Chondrocyte (in vitro differentiated cells): ENCODE measurements at regions not wholly inside any gene's neighbourhood (a gene's known extent, or its start where the extent isn't known, plus 50 kb on each side); places are given as distances from the start of the nearest gene placed in this dataset.

Experiments used
- DNase-seq: peaks from one replicate; pipeline ENCODE4 v3.0.0; 2021; ENCODE audit warnings: mixed read lengths, low spot score
- H3K27ac Mint-ChIP-seq: one replicate; pipeline ENCODE4 v1.8.0; 2021; ENCODE audit warnings: mild to moderate bottlenecking, moderate library complexity, mixed read lengths; ENCODE audit not compliant: unreplicated experiment
- H3K27me3 Mint-ChIP-seq: 2 replicates; pipeline ENCODE4 v1.8.0; 2021; ENCODE audit warnings: low read depth, mixed read lengths
- H3K36me3 Mint-ChIP-seq: 2 replicates; pipeline ENCODE4 v1.8.0; 2021; ENCODE audit warnings: low read depth, mixed read lengths
- H3K4me1 Mint-ChIP-seq: 2 replicates; pipeline ENCODE4 v1.8.0; 2021; ENCODE audit warnings: low read depth, mild to moderate bottlenecking, mixed read lengths
- H3K4me3 Mint-ChIP-seq: one replicate; pipeline ENCODE4 v1.8.0; 2021; ENCODE audit warnings: mild to moderate bottlenecking, moderate library complexity, mixed read lengths; ENCODE audit not compliant: unreplicated experiment
- H3K9me3 Mint-ChIP-seq: 2 replicates; pipeline ENCODE4 v1.8.0; 2021; ENCODE audit warnings: low read depth, mixed read lengths
- TF ChIP-seq, protein P1 (sequence below): fragments of 200-600 bp; sonication (generic); IDR thresholded peaks from 2 replicates; pipeline ENCODE4 v1.5.0; 2021; ENCODE audit warnings: antibody characterized with exemption, mild to moderate bottlenecking, moderate library complexity

DNA sequence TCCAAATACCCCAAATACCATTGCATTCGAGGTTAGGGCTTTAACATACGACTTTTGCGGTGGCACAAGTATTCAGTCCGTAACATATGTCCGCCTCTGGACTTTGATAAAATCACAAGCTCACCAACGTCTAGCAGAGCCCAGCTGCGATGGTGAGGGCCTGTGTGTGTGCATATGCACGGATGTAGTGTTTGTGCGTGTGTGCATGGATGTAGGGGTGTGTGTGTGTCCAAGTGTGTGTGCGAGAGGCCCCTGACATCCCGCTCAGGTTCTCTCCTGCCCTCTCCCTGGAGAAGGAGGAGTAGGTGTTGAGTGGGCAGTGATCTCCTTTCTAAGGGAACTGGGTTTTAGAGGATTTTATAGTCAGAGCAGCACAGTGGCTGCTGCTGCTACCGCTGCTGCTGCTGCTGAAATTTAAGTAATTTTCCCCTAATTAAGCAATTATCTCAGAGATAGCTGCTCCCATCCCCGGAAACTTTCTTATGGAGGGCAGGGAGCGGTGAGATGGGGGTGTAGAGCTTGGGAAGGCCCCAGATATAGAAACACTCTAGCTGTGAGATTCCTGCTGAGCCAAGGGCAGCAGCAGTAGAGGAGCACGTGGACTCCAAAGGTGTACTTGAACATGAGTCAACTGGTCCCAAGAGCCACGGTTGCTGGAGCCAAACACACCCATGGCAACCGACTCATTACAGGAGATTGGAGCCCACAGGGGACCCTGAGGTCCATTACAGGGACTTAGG lies 121.7 kb upstream of the SDK2 start:
- Mint-ChIP-seq H3K9me3 (no peaks in the 10 kb centered on the region), H3K27ac (no peak overlapping the region), H3K36me3 (peaks cover 2% of the 10 kb centered on the region), H3K4me3 (no peak overlapping the region), H3K4me1 (peaks cover 21% of the 10 kb centered on the region), H3K27me3 (peaks cover 23% of the 10 kb centered on the region)
- TF ChIP-seq, protein P1, sequence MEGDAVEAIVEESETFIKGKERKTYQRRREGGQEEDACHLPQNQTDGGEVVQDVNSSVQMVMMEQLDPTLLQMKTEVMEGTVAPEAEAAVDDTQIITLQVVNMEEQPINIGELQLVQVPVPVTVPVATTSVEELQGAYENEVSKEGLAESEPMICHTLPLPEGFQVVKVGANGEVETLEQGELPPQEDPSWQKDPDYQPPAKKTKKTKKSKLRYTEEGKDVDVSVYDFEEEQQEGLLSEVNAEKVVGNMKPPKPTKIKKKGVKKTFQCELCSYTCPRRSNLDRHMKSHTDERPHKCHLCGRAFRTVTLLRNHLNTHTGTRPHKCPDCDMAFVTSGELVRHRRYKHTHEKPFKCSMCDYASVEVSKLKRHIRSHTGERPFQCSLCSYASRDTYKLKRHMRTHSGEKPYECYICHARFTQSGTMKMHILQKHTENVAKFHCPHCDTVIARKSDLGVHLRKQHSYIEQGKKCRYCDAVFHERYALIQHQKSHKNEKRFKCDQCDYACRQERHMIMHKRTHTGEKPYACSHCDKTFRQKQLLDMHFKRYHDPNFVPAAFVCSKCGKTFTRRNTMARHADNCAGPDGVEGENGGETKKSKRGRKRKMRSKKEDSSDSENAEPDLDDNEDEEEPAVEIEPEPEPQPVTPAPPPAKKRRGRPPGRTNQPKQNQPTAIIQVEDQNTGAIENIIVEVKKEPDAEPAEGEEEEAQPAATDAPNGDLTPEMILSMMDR = no peak
- DNase-seq = no peak

DNA sequence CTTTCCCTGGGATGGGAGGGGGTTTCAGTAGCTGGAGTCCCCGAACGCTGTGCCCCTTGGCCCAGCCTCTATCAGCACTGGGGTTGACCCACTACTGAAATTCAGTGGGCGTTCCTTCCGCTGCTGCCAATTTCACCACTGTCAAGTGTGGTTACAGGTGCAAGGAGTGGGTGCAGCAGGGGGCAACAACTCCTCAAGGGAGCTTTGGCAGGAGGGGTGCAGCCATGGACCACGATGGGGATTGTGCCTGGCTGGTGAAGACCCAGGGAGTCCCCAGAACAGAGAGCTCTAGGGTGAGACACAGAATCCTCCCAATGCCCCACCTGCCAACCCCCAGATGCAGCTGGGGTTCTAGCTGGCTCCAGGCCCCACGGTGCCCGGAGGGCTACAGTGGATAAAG lies 123.5 kb upstream of the SDK2 start:
- Mint-ChIP-seq H3K27ac (no peak overlapping the region), H3K4me1 (peaks cover 33% of the 10 kb centered on the region), H3K27me3 (peaks cover 19% of the 10 kb centered on the region), H3K36me3 (no peaks in the 10 kb centered on the region), H3K4me3 (no peak overlapping the region), H3K9me3 (no peaks in the 10 kb centered on the region)
- TF ChIP-seq, protein P1 = no peak
- peak; percentile 50 for DNase-seq

DNA sequence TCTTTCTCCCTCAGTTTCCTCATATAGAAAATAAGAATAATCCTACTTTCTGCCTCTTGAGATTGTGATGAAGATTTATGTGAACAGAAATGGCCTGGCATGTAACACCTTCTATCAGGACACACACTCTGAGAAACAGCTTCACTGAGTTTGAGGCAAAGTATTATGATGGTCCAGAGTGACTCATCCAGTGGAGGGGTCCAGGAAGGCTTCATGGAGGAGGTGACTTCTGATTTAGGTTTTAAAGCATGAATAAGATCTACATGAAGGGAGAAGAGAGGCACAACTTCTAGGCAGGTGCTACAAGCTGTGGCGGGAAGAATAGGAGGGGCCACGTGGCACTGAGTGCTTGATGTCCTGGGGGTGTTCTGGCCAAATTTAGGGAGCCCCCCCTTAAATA lies 124.4 kb upstream of the SDK2 start:
- peaks cover 19% of the 10 kb centered on the region for H3K27me3 Mint-ChIP-seq
- DNase-seq = no peak
- TF ChIP-seq, protein P1 = no peak
- H3K36me3 Mint-ChIP-seq = no peaks in the 10 kb centered on the region
- peaks cover 43% of the 10 kb centered on the region for H3K4me1 Mint-ChIP-seq
- no peak overlapping the region for H3K27ac Mint-ChIP-seq
- H3K9me3 Mint-ChIP-seq = no peaks in the 10 kb centered on the region
- no peak overlapping the region for H3K4me3 Mint-ChIP-seq

DNA sequence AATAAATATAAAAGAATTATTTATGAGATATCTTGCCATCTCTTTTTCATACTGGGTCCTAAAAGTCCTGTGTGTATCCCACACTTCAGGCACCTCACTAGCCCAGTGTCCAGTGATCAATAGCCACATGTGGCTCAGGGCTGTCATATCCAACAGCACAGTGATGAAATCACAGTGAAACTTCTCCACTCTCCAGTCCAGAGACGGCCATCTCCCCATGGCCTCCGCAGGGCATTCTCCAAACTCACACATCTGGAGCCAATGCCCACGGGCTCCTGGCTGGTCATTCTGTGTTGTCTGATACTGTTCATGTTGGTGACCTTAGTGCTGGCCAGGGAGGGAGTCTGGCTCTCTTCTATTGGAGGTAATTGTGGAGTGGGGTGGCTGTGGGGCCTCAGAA lies 125.2 kb upstream of the SDK2 start:
- Mint-ChIP-seq H3K36me3 (no peaks in the 10 kb centered on the region), H3K4me3 (no peak overlapping the region), H3K9me3 (no peaks in the 10 kb centered on the region), H3K27ac (peak overlapping the region; percentile 43), H3K4me1 (peaks cover 46% of the 10 kb centered on the region), H3K27me3 (peaks cover 15% of the 10 kb centered on the region)
- TF ChIP-seq, protein P1 = no peak
- no peak for DNase-seq

DNA sequence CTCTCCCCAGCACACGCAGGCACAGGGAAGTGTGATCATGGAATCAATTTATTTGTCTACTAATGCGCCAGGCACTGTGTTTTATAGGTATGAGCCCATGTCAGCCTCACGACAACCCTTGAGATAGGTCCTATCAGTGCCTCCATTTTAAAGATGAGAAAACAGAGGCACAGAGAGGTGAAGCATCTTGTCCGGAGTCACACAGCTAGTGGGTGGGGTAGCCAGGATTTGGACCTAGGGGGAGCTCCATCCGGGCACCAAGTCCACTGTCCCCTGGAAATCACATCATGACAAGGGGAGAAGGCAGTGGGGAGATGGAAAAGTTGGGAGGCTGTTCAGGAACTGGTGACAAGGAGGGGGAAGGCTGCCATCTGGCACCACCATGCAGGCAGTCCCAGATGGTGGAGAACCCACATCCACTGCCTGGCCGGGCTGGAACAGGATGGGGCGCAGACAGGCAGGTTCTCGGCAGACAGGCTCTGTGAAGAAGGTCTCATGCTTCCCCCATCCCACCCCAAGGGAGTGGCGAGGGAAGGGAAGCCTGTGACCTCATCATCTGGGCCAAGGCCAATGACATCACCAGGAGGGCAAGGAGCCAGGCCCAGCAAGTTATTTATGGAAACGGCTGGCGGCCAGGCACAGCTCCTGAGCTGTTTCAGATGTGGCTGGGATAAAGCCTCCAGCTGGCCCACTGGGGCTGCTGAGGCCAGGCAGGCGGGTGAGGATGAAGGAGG lies 126.0 kb upstream of the SDK2 start:
- H3K36me3 Mint-ChIP-seq = no peaks in the 10 kb centered on the region
- peaks cover 19% of the 10 kb centered on the region for H3K27me3 Mint-ChIP-seq
- peaks cover 46% of the 10 kb centered on the region for H3K4me1 Mint-ChIP-seq
- H3K9me3 Mint-ChIP-seq = no peaks in the 10 kb centered on the region
- H3K4me3 Mint-ChIP-seq = no peak overlapping the region
- DNase-seq = no peak
- H3K27ac Mint-ChIP-seq = peak overlapping the region; percentile 91
- TF ChIP-seq, protein P1 = no peak
